ENCODE measurements at regions not wholly inside any gene's neighbourhood (a gene's known extent, or its start where the extent isn't known, plus 50 kb on each side); places are given as distances from the start of the nearest gene placed in this dataset.

DNA sequence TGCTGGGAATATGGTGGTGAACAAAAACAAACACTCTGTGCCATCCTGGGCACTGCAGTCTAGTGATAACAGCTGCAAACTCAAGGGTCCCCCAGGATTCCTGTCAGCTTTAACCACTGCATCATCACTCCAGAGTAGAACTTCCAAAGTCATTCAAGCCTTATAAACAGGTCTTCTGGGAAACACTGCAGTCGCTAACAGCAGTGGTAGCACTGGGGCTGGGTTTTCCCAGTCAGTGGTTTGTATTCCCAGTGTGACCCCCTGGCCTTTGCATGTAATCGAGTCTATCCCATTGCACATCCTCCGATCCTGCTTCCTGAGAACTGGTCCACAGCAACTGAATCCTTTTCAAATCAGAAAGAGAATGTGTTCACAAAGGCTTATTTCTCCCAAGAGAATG, 623.5 kb downstream of the EDEM1 start:
- H3K27me3 ChIP-seq (ENCODE audit: control insufficient read depth, insufficient read depth, low read length) = no peaks in the 10 kb centered on the region
- FAIRE-seq (no peak), DNase-seq (no peak)
- no peak overlapping the region for H3K9ac ChIP-seq (ENCODE audit: low read length in 3 of 3)
- no peaks in the 10 kb centered on the region for H3K9me3 ChIP-seq (ENCODE audit: control insufficient read depth in 2 of 3, insufficient read depth in 1 of 3, low read length in 3 of 3)
- H3K4me1 ChIP-seq (ENCODE audit: control insufficient read depth in 2 of 3, insufficient read depth in 2 of 3, low read depth in 1 of 3, low read length in 3 of 3) = no peaks in the 10 kb centered on the region
- no peaks in the 10 kb centered on the region for H3K36me3 ChIP-seq (ENCODE audit: control insufficient read depth in 2 of 3, insufficient read depth in 3 of 3, low read length in 3 of 3)
- intact Hi-C loops (cut with DNase I) = no loop called here
- H3K4me3 ChIP-seq (ENCODE audit: low read length in 3 of 3) = no peak overlapping the region
- H3K27ac ChIP-seq (ENCODE audit: low read depth in 2 of 2, low read length in 2 of 2) = no peak overlapping the region
- no peak for TF ChIP-seq CTCF (IDR thresholded peaks at IDR 0.05; ENCODE audit: borderline replicate concordance, extremely low read depth, insufficient read depth)

- no peak for FAIRE-seq
- H3K9me3 ChIP-seq (ENCODE audit: control insufficient read depth in 2 of 3, insufficient read depth in 1 of 3, low read length in 3 of 3) = no peaks in the 10 kb centered on the region
- intact Hi-C loops (cut with DNase I) = no loop called here
Observed at GRCh38 chr3:5813521-5813920, 626.0 kb downstream of the EDEM1 start.

GRCh38 chr3:5822843-5823242, 635.3 kb downstream of the EDEM1 start:
- no peaks in the 10 kb centered on the region for H3K36me3 ChIP-seq (ENCODE audit: control insufficient read depth in 2 of 3, insufficient read depth in 3 of 3, low read length in 3 of 3)
- H3K4me1 ChIP-seq (ENCODE audit: control insufficient read depth in 2 of 3, insufficient read depth in 2 of 3, low read depth in 1 of 3, low read length in 3 of 3) = no peaks in the 10 kb centered on the region
- DNase-seq (no peak), FAIRE-seq (no peak)
- no peak overlapping the region for H3K9ac ChIP-seq (ENCODE audit: low read length in 3 of 3)
- no peak overlapping the region for H3K4me3 ChIP-seq (ENCODE audit: low read length in 3 of 3)
- no peak for TF ChIP-seq CTCF (IDR thresholded peaks at IDR 0.05; ENCODE audit: borderline replicate concordance, extremely low read depth, insufficient read depth)
- peaks cover 0 to 7% (median 0%) of the 10 kb centered on the region in 3 donors for H3K9me3 ChIP-seq (ENCODE audit: control insufficient read depth in 2 of 3, insufficient read depth in 1 of 3, low read length in 3 of 3)
- no peaks in the 10 kb centered on the region for H3K27me3 ChIP-seq (ENCODE audit: control insufficient read depth, insufficient read depth, low read length)
- intact Hi-C loops (cut with DNase I) = no loop called here
- H3K27ac ChIP-seq (ENCODE audit: low read depth in 2 of 2, low read length in 2 of 2) = no peak overlapping the region

More at GRCh38 chr3:5813521-5813920, 626.0 kb downstream of the EDEM1 start:
- no peaks in the 10 kb centered on the region for H3K27me3 ChIP-seq (ENCODE audit: control insufficient read depth, insufficient read depth, low read length)
- no peak for DNase-seq
- H3K9ac ChIP-seq (ENCODE audit: low read length in 3 of 3) = no peak overlapping the region
- no peaks in the 10 kb centered on the region for H3K4me1 ChIP-seq (ENCODE audit: control insufficient read depth in 2 of 3, insufficient read depth in 2 of 3, low read depth in 1 of 3, low read length in 3 of 3)
- no peak overlapping the region for H3K4me3 ChIP-seq (ENCODE audit: low read length in 3 of 3)
- H3K36me3 ChIP-seq (ENCODE audit: control insufficient read depth in 2 of 3, insufficient read depth in 3 of 3, low read length in 3 of 3) = no peaks in the 10 kb centered on the region
- TF ChIP-seq CTCF (IDR thresholded peaks at IDR 0.05; ENCODE audit: borderline replicate concordance, extremely low read depth, insufficient read depth) = no peak
- H3K27ac ChIP-seq (ENCODE audit: low read depth in 2 of 2, low read length in 2 of 2) = no peak overlapping the region

- Histone ChIP-seq H3K4me3 (ENCODE audit: low read length in 3 of 3) (no peak overlapping the region), H3K27ac (ENCODE audit: low read depth in 2 of 2, low read length in 2 of 2) (no peak overlapping the region), H3K9me3 (ENCODE audit: control insufficient read depth in 2 of 3, insufficient read depth in 1 of 3, low read length in 3 of 3) (peaks cover 0 to 7% (median 0%) of the 10 kb centered on the region in 3 donors), H3K27me3 (ENCODE audit: control insufficient read depth, insufficient read depth, low read length) (no peaks in the 10 kb centered on the region), H3K4me1 (ENCODE audit: control insufficient read depth in 2 of 3, insufficient read depth in 2 of 3, low read depth in 1 of 3, low read length in 3 of 3) (no peaks in the 10 kb centered on the region), H3K36me3 (ENCODE audit: control insufficient read depth in 2 of 3, insufficient read depth in 3 of 3, low read length in 3 of 3) (no peaks in the 10 kb centered on the region), H3K9ac (ENCODE audit: low read length in 3 of 3) (no peak overlapping the region)
- FAIRE-seq (no peak), DNase-seq (no peak)
- intact Hi-C loops (cut with DNase I) = no loop called here
- TF ChIP-seq CTCF (IDR thresholded peaks at IDR 0.05; ENCODE audit: borderline replicate concordance, extremely low read depth, insufficient read depth) = no peak
Observed at GRCh38 chr3:5826467-5826866, 639.0 kb downstream of the EDEM1 start.

All from kidney (tissue), 13 donors.